ENCODE measurements at regions not wholly inside any gene's neighbourhood (a gene's known extent, or its start where the extent isn't known, plus 50 kb on each side); places are given as distances from the start of the nearest gene placed in this dataset.

- Histone ChIP-seq H3K9me3 (no peaks in the 10 kb centered on the region), H3K4me1 (no peaks in the 10 kb centered on the region), H3K27me3 (no peaks in the 10 kb centered on the region), H3K27ac (no peak overlapping the region), H3K36me3 (no peaks in the 10 kb centered on the region), H3K4me3 (no peak overlapping the region)
- DNase-seq: no peak
- no peak for TF ChIP-seq CTCF (IDR thresholded peaks at IDR 0.05)
- intact Hi-C loops (cut with DNase I; ENCODE audit: low total_unique reads): no loop called here
These were observed 88.3 kb upstream of the ADGRL2 start for GRCh38 chr1:81712425-81712824.

GRCh38 chr1:81710857-81711256, 89.9 kb upstream of the ADGRL2 start:
- H3K4me1 ChIP-seq: no peaks in the 10 kb centered on the region
- intact Hi-C loops (cut with DNase I; ENCODE audit: low total_unique reads): no loop called here
- H3K36me3 ChIP-seq: no peaks in the 10 kb centered on the region
- no peak for TF ChIP-seq CTCF (IDR thresholded peaks at IDR 0.05)
- H3K27ac ChIP-seq: no peak overlapping the region
- H3K9me3 ChIP-seq: no peaks in the 10 kb centered on the region
- DNase-seq: no peak
- no peak overlapping the region for H3K4me3 ChIP-seq
- no peaks in the 10 kb centered on the region for H3K27me3 ChIP-seq

GRCh38 chr1:81708250-81708649, 92.5 kb upstream of the ADGRL2 start:
- no peaks in the 10 kb centered on the region for H3K27me3 ChIP-seq
- DNase-seq: no peak
- H3K36me3 ChIP-seq: no peaks in the 10 kb centered on the region
- H3K27ac ChIP-seq: no peak overlapping the region
- no peak overlapping the region for H3K4me3 ChIP-seq
- H3K9me3 ChIP-seq: no peaks in the 10 kb centered on the region
- no peaks in the 10 kb centered on the region for H3K4me1 ChIP-seq
- TF ChIP-seq CTCF (IDR thresholded peaks at IDR 0.05): no peak
- intact Hi-C loops (cut with DNase I; ENCODE audit: low total_unique reads): no loop called here

GRCh38 chr1:81706650-81707435, 93.9 kb upstream of the ADGRL2 start:
- no peak for DNase-seq
- no peak overlapping the region for H3K27ac ChIP-seq
- H3K27me3 ChIP-seq: no peaks in the 10 kb centered on the region
- H3K36me3 ChIP-seq: no peaks in the 10 kb centered on the region
- H3K4me1 ChIP-seq: no peaks in the 10 kb centered on the region
- H3K9me3 ChIP-seq: no peaks in the 10 kb centered on the region
- intact Hi-C loops (cut with DNase I; ENCODE audit: low total_unique reads): no loop called here
- TF ChIP-seq CTCF (IDR thresholded peaks at IDR 0.05): no peak
- no peak overlapping the region for H3K4me3 ChIP-seq

GRCh38 chr1:81703756-81704463, 96.8 kb upstream of the ADGRL2 start:
- no peaks in the 10 kb centered on the region for H3K36me3 ChIP-seq
- no peak for DNase-seq
- no peaks in the 10 kb centered on the region for H3K9me3 ChIP-seq
- H3K27ac ChIP-seq: no peak overlapping the region
- no peak for TF ChIP-seq CTCF (IDR thresholded peaks at IDR 0.05)
- H3K4me1 ChIP-seq: no peaks in the 10 kb centered on the region
- no peak overlapping the region for H3K4me3 ChIP-seq
- intact Hi-C loops (cut with DNase I; ENCODE audit: low total_unique reads): no loop called here
- H3K27me3 ChIP-seq: no peaks in the 10 kb centered on the region

Data from tibial artery (tissue), 4 donors.